Muscle of leg (tissue), 3 donors: ENCODE measurements at regions not wholly inside any gene's neighbourhood (a gene's known extent, or its start where the extent isn't known, plus 50 kb on each side); places are given as distances from the start of the nearest gene placed in this dataset.

Source experiments
- DNase-seq: peaks from one replicate; pipeline ENCODE4 v3.0.0; 2013
- H3K27ac ChIP-seq: one replicate; pipeline ENCODE4 v1.5.1; 2013; ENCODE audit warnings: mild to moderate bottlenecking, low read length, control low read depth
- H3K27me3 ChIP-seq: one replicate; pipeline ENCODE4 v1.6.1; 2013; ENCODE audit warnings: low read length; ENCODE audit not compliant: control insufficient read depth, insufficient read depth
- H3K36me3 ChIP-seq: one replicate; pipeline ENCODE4 v1.6.1; 2013; ENCODE audit warnings: low read length; ENCODE audit not compliant: control insufficient read depth, insufficient read depth
- H3K4me1 ChIP-seq: one replicate; pipeline ENCODE4 v1.6.1; 2013; ENCODE audit warnings: low read length; ENCODE audit not compliant: control insufficient read depth, insufficient read depth
- H3K4me3 ChIP-seq: one replicate; pipeline ENCODE4 v1.5.1; 2013; ENCODE audit warnings: low read length, control low read depth
- H3K9me3 ChIP-seq: replicated peaks from 2 replicates; pipeline ENCODE4 v1.6.1; 2013; ENCODE audit warnings: low read depth, low read length; ENCODE audit not compliant: control insufficient read depth
- WGBS: methylation state at CpG from one replicate; pipeline ENCODE4 v1.1.5; 2013; ENCODE audit warnings: missing lambda C conversion rate; ENCODE audit not compliant: insufficient coverage; 5-methylcytosine and 5-hydroxymethylcytosine counted together

DNA sequence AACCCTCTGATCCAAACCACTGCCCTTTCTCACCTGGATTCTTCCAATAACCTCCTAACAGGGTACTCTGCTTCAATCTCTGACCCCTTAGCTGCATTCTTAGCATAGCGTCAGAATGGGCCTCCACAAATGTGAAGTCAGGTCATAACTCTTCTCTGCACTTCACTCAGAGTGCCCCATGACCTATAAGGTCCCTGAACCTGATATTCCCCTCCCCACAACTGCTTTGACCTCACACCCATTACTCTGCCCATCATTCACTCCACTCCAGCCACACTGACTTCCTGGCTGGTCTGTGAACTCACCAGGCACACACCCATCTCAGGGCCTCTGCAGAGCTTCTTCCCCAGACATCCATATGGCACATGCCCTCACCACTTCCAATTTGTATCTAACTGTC, 141.9 kb downstream of the ZNF281 start:
- 20% methylated on average over 1 of the region's 1 CpG for WGBS
- Histone ChIP-seq H3K27ac (no peak overlapping the region), H3K36me3 (no peaks in the 10 kb centered on the region), H3K4me3 (no peak overlapping the region), H3K27me3 (no peaks in the 10 kb centered on the region), H3K9me3 (no peaks in the 10 kb centered on the region), H3K4me1 (no peaks in the 10 kb centered on the region)
- no peak for DNase-seq

DNA sequence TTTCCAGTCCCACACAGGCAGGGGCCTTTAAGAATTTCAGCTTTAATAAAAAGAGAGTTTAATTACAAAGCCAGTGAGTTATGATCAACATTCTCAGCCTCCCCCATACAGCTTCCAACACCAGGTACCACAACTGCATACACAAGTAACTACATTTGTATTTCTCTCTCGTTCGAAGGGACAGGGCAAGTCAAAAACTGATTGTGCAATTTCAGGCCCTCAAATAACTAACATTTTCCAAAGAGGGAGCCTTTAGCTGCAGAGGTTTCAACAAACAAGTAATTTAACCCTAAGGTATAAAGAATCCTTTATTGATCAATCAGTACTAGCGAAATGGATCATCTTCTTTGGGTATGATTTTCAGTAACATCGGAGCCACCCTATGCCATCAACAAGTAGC, 142.4 kb downstream of the ZNF281 start:
- no peaks in the 10 kb centered on the region for H3K27me3 ChIP-seq
- no peaks in the 10 kb centered on the region for H3K36me3 ChIP-seq
- H3K27ac ChIP-seq = no peak overlapping the region
- WGBS = 76% methylated on average over 2 of the region's 4 CpGs
- DNase-seq = no peak
- no peak overlapping the region for H3K4me3 ChIP-seq
- H3K9me3 ChIP-seq = no peaks in the 10 kb centered on the region
- no peaks in the 10 kb centered on the region for H3K4me1 ChIP-seq

DNA sequence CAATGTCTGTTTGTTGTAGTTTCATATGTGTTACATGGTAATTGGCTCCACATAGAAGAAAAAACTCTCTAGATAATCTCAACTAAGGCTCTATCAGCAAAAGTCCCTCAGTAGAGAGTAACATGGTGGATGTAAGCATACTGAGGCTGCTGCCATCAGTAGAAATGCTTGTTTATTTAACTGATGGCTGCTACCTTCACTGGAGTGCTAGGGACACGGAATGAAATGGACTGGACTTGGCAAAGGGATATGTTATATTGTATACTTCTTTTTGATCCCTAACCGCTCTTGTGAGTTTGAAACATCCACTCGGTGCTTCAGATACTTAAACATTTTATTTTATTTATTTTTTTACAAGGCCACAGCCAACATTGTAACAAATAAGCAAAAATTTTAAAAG, 143.0 kb downstream of the ZNF281 start:
- Histone ChIP-seq H3K36me3 (no peaks in the 10 kb centered on the region), H3K27me3 (no peaks in the 10 kb centered on the region), H3K4me3 (no peak overlapping the region), H3K4me1 (no peaks in the 10 kb centered on the region), H3K9me3 (no peaks in the 10 kb centered on the region), H3K27ac (no peak overlapping the region)
- WGBS = no CpG with 5 or more reads among the region's 3 CpGs
- DNase-seq = no peak

DNA sequence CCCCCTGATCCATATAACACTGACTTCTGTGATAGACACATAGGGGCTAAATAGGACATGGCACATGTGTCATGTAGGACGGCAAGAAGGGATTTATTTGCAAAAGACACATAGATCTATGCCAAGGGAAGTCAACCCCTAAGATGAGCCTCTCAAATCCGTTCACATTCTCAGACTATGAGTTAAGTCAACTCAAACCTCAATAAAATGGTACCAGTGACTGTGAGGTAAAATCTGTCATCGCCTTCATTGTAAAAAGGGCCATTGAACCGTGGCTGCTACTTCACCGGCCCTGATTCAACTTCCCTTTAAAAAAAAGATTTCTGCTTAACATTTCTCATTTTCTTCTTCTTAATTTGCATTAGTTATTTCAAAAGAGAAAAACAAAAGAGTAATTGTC, 144.0 kb downstream of the ZNF281 start:
- no peak for DNase-seq
- Histone ChIP-seq H3K4me1 (no peaks in the 10 kb centered on the region), H3K9me3 (no peaks in the 10 kb centered on the region), H3K27me3 (no peaks in the 10 kb centered on the region), H3K27ac (no peak overlapping the region), H3K4me3 (no peak overlapping the region), H3K36me3 (no peaks in the 10 kb centered on the region)
- no CpG with 5 or more reads among the region's 5 CpGs for WGBS

DNA sequence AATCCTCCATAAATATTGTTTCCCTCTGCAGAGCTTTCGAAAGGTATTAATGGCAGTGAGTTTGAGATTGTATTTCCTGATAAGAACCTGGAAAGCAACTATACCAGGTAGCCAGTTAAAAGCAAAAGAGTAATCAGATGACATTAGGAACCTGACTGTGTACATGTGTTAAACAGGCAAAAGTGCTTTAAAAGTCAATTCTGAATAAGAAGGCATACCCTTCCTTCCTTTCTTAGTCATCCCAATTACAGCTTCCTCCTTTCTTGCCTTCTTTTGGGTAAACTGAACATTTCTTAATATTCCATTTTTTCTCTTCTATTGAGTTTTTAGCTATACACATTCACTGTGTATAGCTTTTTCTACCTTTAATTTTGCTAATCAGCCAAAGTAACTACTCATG, 144.7 kb downstream of the ZNF281 start:
- H3K27me3 ChIP-seq = no peaks in the 10 kb centered on the region
- no peaks in the 10 kb centered on the region for H3K9me3 ChIP-seq
- no CpG with 5 or more reads among the region's 1 CpG for WGBS
- H3K27ac ChIP-seq = no peak overlapping the region
- DNase-seq = no peak
- no peaks in the 10 kb centered on the region for H3K4me1 ChIP-seq
- H3K36me3 ChIP-seq = no peaks in the 10 kb centered on the region
- no peak overlapping the region for H3K4me3 ChIP-seq

DNA sequence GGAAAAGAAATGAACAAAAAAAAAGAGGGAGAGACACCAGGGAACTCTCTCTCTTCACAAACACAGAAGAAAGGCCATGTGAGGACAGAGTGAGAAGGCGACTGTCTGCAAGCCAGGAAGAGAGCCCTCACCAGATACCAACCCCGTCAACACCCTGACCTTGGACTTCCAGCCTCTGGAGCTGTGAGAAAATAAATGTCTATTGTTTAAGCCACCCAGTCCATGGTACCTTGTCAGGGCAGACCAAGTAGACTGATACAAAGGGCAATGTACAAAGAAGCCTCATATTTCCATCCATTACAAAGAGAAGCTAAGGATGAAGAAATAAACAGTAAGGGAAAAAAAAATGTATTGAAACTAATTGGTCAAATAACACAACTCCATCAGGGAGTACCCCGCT, 146.6 kb downstream of the ZNF281 start:
- Histone ChIP-seq H3K9me3 (no peaks in the 10 kb centered on the region), H3K4me1 (no peaks in the 10 kb centered on the region), H3K27ac (no peak overlapping the region), H3K4me3 (no peak overlapping the region), H3K36me3 (no peaks in the 10 kb centered on the region), H3K27me3 (no peaks in the 10 kb centered on the region)
- whole genome bisulfite sequencing = no CpG with 5 or more reads among the region's 3 CpGs
- DNase-seq = no peak

DNA sequence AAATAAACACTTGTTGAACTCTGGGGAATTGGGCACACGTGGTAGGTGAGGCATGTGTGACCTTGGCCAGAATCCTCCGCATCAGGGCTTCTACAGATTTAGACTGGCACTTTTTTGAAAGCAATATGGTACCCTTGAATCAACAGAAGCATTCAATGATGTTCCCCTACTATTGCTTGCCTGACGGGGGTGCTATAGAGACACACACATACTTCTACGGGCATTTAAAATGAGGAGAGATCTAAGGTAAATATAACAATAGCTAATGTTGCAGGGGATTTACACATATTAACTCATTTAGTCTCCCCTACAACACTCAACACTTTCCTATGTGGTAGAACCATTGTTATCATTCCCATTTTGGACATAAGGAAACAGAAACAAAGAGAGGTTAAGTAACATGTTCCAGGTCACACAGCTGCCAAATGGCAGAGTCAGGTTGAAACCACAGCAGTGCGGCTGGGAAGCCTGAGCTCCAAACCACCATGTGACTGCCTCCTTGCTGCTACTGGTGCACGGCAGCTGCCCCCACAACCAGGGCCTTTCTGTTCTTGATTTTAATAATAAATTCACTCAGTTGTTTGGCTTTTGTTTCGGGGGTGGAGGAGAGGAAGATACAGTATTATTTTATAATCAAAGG, 147.4 kb downstream of the ZNF281 start:
- Histone ChIP-seq H3K4me1 (no peaks in the 10 kb centered on the region), H3K27me3 (no peaks in the 10 kb centered on the region), H3K4me3 (no peak overlapping the region), H3K27ac (no peak overlapping the region), H3K36me3 (no peaks in the 10 kb centered on the region), H3K9me3 (no peaks in the 10 kb centered on the region)
- DNase-seq = no peak
- 84% methylated on average over 2 of the region's 7 CpGs for WGBS

DNA sequence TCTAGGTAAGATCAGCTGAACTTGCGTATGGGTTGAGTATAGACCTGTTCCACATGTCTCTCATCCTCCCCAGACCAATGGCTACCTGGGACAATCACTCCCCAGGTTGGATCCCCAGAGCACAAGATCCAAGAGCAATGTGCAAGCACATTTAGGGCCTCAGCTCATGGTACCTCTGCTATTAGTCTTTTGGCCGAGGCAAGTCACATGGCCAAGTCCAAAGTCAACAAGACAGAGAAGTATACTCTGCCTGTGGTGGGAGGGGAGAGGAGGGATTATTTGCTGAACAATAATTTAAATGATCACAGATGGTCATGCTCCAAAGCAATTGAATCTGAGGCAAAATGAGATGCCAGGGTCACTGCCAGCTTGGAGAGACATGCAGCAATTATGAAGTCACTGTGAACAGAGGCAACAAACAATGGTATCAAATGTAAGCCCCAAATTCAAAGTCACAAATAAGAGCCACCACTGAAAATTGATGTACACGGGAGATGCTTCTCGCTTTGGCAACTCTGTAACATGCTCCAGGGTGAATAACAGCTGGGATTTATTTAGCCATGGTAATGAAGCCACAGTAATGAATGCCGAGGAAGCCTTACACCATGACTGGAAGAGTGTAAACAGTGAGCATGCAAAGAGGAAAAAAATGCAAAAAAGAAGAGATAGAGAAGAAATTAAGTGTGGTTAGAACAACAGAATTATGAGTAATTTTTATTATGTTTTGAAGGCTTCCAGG, 149.1 kb downstream of the ZNF281 start:
- Histone ChIP-seq H3K36me3 (no peaks in the 10 kb centered on the region), H3K27me3 (no peaks in the 10 kb centered on the region), H3K9me3 (no peaks in the 10 kb centered on the region), H3K27ac (no peak overlapping the region), H3K4me1 (no peaks in the 10 kb centered on the region), H3K4me3 (no peak overlapping the region)
- DNase-seq = peak; percentile 58
- 55% methylated on average over 4 of the region's 5 CpGs for WGBS

DNA sequence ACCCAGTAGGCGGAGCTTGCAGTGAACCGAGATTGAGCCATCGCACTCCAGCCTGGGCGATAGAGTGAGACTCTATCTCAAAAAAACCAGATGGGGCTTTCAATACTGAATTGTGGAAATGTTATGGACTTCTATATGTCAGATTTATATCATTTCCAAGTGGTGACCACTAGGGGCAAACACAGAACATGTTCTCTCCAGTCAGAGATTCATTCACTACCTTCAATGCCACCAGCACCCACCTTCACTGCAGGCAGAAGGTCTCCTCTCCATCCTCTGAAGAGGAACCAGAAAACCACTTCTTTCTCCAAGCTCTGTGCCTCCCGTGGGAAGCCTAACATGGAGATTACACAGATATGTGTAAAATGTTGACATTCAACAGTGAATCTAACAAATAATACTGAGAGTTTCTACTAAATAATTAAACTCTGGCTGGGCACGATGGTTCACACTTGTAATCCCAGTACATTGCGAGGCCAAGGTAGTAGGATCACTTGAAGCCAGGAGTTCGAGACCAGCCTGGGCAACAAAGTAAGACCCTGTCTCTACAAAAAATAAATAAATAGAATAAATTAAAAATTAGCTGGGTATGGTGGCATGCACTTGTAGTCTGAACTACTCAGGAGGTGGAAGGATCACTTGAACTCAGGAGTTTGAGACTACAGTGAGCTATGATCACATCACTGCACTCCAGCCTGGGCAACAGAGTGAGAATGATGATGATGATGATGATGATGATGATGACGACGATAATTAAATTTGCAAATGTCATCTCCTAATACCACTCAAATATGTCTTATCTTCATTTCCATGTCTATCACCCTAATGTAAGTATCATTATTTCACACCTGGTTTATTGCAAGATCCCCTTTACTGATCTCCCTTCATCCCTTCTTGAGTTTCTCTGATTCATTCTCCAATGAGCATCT, 151.1 kb downstream of the ZNF281 start:
- Histone ChIP-seq H3K27ac (no peak overlapping the region), H3K4me1 (no peaks in the 10 kb centered on the region), H3K27me3 (no peaks in the 10 kb centered on the region), H3K4me3 (no peak overlapping the region), H3K9me3 (no peaks in the 10 kb centered on the region), H3K36me3 (no peaks in the 10 kb centered on the region)
- DNase-seq = no peak
- no CpG with 5 or more reads among the region's 10 CpGs for WGBS

DNA sequence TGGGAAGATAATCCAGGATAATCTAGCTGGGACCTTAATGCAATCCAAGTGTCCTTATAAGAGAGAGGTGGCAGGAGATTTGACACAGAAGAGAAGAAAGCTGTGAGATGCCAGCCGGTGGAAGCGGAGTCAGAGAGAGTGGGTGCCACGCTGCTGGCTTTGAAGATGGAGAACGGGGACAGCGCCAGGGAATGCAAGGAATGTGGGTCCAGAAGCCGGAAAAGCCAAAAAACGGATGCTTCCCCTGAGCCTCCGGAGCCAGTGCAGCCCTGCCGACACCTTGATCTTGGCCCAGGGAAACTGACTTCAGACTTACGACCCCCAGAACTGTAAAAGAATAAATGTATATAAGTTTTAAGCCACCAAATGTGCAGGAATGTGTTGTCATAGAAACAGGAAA, 152.6 kb downstream of the ZNF281 start:
- H3K4me3 ChIP-seq = no peak overlapping the region
- 22% methylated on average over 8 of the region's 10 CpGs for WGBS
- DNase-seq = no peak
- H3K4me1 ChIP-seq = no peaks in the 10 kb centered on the region
- no peaks in the 10 kb centered on the region for H3K9me3 ChIP-seq
- H3K36me3 ChIP-seq = no peaks in the 10 kb centered on the region
- H3K27me3 ChIP-seq = no peaks in the 10 kb centered on the region
- no peak overlapping the region for H3K27ac ChIP-seq
